GM23338 (cell line): ENCODE measurements at regions not wholly inside any gene's neighbourhood (a gene's known extent, or its start where the extent isn't known, plus 50 kb on each side); places are given as distances from the start of the nearest gene placed in this dataset.

Experiments used
- CREB1 ChIP-seq: fragments of 250-450 bp; sonication (Bioruptor Pico); IDR thresholded peaks from 2 replicates; pipeline ENCODE4 v1.5.0; 2020; ENCODE audit warnings: low read depth, mild to moderate bottlenecking, moderate library complexity
- CTCF ChIP-seq, 2 experiments: fragments of 200-600 bp in 1 of 2; sonication (generic) in 1 of 2; conservative IDR thresholded peaks; 2 replicates each; pipeline versions ENCODE4 v1.5.1 to v1.6.1; 2016 to 2017; ENCODE audit warnings: antibody characterized with exemption in 2 of 2, low read depth in 2 of 2, mild to moderate bottlenecking in 2 of 2, moderate library complexity in 1 of 2
- EZH2 ChIP-seq: fragments of 200-600 bp; sonication (generic); IDR thresholded peaks from one replicate; pipeline ENCODE4 v1.8.0; 2017; ENCODE audit warnings: antibody characterized with exemption, mild to moderate bottlenecking, low read depth; ENCODE audit not compliant: unreplicated experiment
- EZH2phosphoT487 ChIP-seq: fragments of 200-600 bp; sonication (generic); IDR thresholded peaks from one replicate; pipeline ENCODE4 v1.8.1; 2018; ENCODE audit warnings: antibody characterized with exemption; ENCODE audit not compliant: unreplicated experiment
- JUNB ChIP-seq: IDR thresholded peaks from one replicate; pipeline ENCODE4 v1.6.1; 2016; ENCODE audit warnings: antibody characterized with exemption; ENCODE audit not compliant: unreplicated experiment
- POLR2AphosphoS5 ChIP-seq: IDR thresholded peaks from 2 replicates; pipeline ENCODE4 v1.6.1; 2016; ENCODE audit warnings: antibody characterized with exemption, low read depth
- TF ChIP-seq, protein P1 (sequence below): IDR thresholded peaks from 2 replicates; pipeline ENCODE4 v1.6.1; 2016; ENCODE audit warnings: antibody characterized with exemption

DNA sequence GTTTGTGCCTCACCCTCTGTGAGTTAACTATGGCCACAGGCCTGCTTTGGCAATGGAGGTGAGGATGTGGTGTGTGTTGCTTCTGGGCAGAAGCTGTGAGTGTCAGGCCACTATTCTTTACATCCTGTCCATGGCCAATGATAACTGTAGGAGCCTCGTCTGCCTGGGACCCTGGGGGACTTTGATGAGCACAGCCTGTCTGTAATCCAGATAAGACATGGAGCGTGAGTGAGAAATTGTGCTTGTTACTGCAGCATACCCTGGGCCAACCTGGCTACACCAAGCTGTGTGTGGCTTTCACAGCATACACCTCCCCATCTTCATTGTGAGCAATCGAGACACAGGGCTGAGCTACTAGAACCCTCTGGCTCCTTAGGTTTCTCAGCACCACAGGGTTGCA, 150.4 kb downstream of the MYLK4 start:
- TF ChIP-seq EZH2 (no peak), POLR2AphosphoS5 (no peak), EZH2phosphoT487 (no peak), CTCF (conservative IDR thresholded peaks at IDR 0.05; ENCODE audit: low read depth in 2 of 2) (no peak), CREB1 (no peak), JUNB (no peak)
- TF ChIP-seq, protein P1, sequence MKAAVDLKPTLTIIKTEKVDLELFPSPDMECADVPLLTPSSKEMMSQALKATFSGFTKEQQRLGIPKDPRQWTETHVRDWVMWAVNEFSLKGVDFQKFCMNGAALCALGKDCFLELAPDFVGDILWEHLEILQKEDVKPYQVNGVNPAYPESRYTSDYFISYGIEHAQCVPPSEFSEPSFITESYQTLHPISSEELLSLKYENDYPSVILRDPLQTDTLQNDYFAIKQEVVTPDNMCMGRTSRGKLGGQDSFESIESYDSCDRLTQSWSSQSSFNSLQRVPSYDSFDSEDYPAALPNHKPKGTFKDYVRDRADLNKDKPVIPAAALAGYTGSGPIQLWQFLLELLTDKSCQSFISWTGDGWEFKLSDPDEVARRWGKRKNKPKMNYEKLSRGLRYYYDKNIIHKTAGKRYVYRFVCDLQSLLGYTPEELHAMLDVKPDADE, result no peak
